Stimulated activated naive CD8-positive, alpha-beta T cell treated with anti-CD3 and anti-CD28 coated beads, Interleukin-15, Interleukin-2, amounts not matched to agents 100 U/mL and 50 U/mL, for 24 hours (primary cell): ENCODE measurements at regions not wholly inside any gene's neighbourhood (a gene's known extent, or its start where the extent isn't known, plus 50 kb on each side); places are given as distances from the start of the nearest gene placed in this dataset.

Experiments
- ATAC-seq: fragments of 150-1000 bp; cut with Tn5 transposase; one replicate; pipeline ENCODE4 v1.10.0; 2021
- DNase-seq: peaks from one replicate; pipeline ENCODE4 v3.0.0; 2021

GRCh38 chr18:49656073-49656692, 94.3 kb downstream of the LIPG start:
- peak; percentile 41 for ATAC-seq
- no peak for DNase-seq

- DNase-seq = no peak
- no peak for ATAC-seq
Observed at GRCh38 chr18:49655266-49656072, 93.6 kb downstream of the LIPG start.

- no peak for ATAC-seq
- DNase-seq = no peak
Observed at GRCh38 chr18:49654347-49654746, 92.5 kb downstream of the LIPG start.

GRCh38 chr18:49652881-49653724, 91.2 kb downstream of the LIPG start:
- DNase-seq (no peak), ATAC-seq (no peak)

GRCh38 chr18:49651033-49651432, 89.2 kb downstream of the LIPG start:
- DNase-seq (no peak), ATAC-seq (no peak)

GRCh38 chr18:49650426-49650891, 88.6 kb downstream of the LIPG start:
- no peak for DNase-seq
- ATAC-seq = no peak

- ATAC-seq (no peak), DNase-seq (no peak)
Observed at GRCh38 chr18:49648811-49649210, 87.0 kb downstream of the LIPG start.
